Activated naive CD8-positive, alpha-beta T cell treated with anti-CD3 and anti-CD28 coated beads for 36 hours (primary cell): ENCODE measurements at regions not wholly inside any gene's neighbourhood (a gene's known extent, or its start where the extent isn't known, plus 50 kb on each side); places are given as distances from the start of the nearest gene placed in this dataset.
A peak's percentile ranks its signal among the peaks of the same experiment; 100 is the strongest.

Experiments
- DNase-seq: peaks from one replicate; pipeline ENCODE4 v3.0.0; 2021
- H3K27ac Mint-ChIP-seq: one replicate; pipeline ENCODE4 v1.8.0; 2022; ENCODE audit warnings: mild to moderate bottlenecking, moderate library complexity, mixed read lengths
- H3K27me3 Mint-ChIP-seq: one replicate; pipeline ENCODE4 v1.8.0; 2022; ENCODE audit warnings: mild to moderate bottlenecking, mixed read lengths
- H3K36me3 Mint-ChIP-seq: one replicate; pipeline ENCODE4 v1.8.0; 2021; ENCODE audit warnings: mild to moderate bottlenecking, mixed read lengths
- H3K4me1 Mint-ChIP-seq: one replicate; pipeline ENCODE4 v1.8.0; 2021; ENCODE audit warnings: mixed read lengths
- H3K4me3 Mint-ChIP-seq: one replicate; pipeline ENCODE4 v1.8.0; 2022; ENCODE audit warnings: mild to moderate bottlenecking, moderate library complexity, mixed read lengths
- H3K9me3 Mint-ChIP-seq: one replicate; pipeline ENCODE4 v1.8.0; 2022; ENCODE audit warnings: mixed read lengths

- Mint-ChIP-seq H3K9me3 (peaks cover 9% of the 10 kb centered on the region), H3K4me1 (peaks cover 50% of the 10 kb centered on the region), H3K36me3 (peaks cover 17% of the 10 kb centered on the region), H3K4me3 (peak overlapping the region; percentile 70), H3K27me3 (no peaks in the 10 kb centered on the region), H3K27ac (peak overlapping the region; percentile 95)
- DNase-seq = no peak
Observed at GRCh38 chr12:89862511-89863445, 154.1 kb upstream of the ATP2B1 start.

- no peak for DNase-seq
- Mint-ChIP-seq H3K4me3 (no peak overlapping the region), H3K27me3 (no peaks in the 10 kb centered on the region), H3K9me3 (peaks cover 9% of the 10 kb centered on the region), H3K4me1 (peaks cover 64% of the 10 kb centered on the region), H3K27ac (peak overlapping the region; percentile 0), H3K36me3 (peaks cover 17% of the 10 kb centered on the region)
Observed at GRCh38 chr12:89861086-89861485, 152.4 kb upstream of the ATP2B1 start.

GRCh38 chr12:89859508-89860220, 151.0 kb upstream of the ATP2B1 start:
- Mint-ChIP-seq H3K36me3 (peaks cover 11% of the 10 kb centered on the region), H3K4me1 (peaks cover 73% of the 10 kb centered on the region), H3K27me3 (no peaks in the 10 kb centered on the region), H3K27ac (no peak overlapping the region), H3K9me3 (peaks cover 4% of the 10 kb centered on the region), H3K4me3 (no peak overlapping the region)
- DNase-seq = no peak

GRCh38 chr12:89858718-89859117, 150.1 kb upstream of the ATP2B1 start:
- Mint-ChIP-seq H3K9me3 (peaks cover 4% of the 10 kb centered on the region), H3K36me3 (peaks cover 11% of the 10 kb centered on the region), H3K4me3 (no peak overlapping the region), H3K27ac (no peak overlapping the region), H3K27me3 (no peaks in the 10 kb centered on the region), H3K4me1 (peaks cover 68% of the 10 kb centered on the region)
- no peak for DNase-seq

- H3K9me3 Mint-ChIP-seq = peaks cover 4% of the 10 kb centered on the region
- no peak overlapping the region for H3K4me3 Mint-ChIP-seq
- H3K36me3 Mint-ChIP-seq = peaks cover 2% of the 10 kb centered on the region
- peaks cover 58% of the 10 kb centered on the region for H3K4me1 Mint-ChIP-seq
- DNase-seq = no peak
- no peak overlapping the region for H3K27ac Mint-ChIP-seq
- no peaks in the 10 kb centered on the region for H3K27me3 Mint-ChIP-seq
Observed at GRCh38 chr12:89857652-89858274, 149.1 kb upstream of the ATP2B1 start.

GRCh38 chr12:89856431-89856830, 147.8 kb upstream of the ATP2B1 start:
- peaks cover under 1% of the 10 kb centered on the region for H3K36me3 Mint-ChIP-seq
- no peak for DNase-seq
- H3K4me1 Mint-ChIP-seq = peaks cover 49% of the 10 kb centered on the region
- no peak overlapping the region for H3K4me3 Mint-ChIP-seq
- no peaks in the 10 kb centered on the region for H3K27me3 Mint-ChIP-seq
- peaks cover under 1% of the 10 kb centered on the region for H3K9me3 Mint-ChIP-seq
- peak overlapping the region; percentile 43 for H3K27ac Mint-ChIP-seq

GRCh38 chr12:89848732-89849131, 140.1 kb upstream of the ATP2B1 start:
- peaks cover 9% of the 10 kb centered on the region for H3K4me1 Mint-ChIP-seq
- H3K27ac Mint-ChIP-seq = no peak overlapping the region
- no peaks in the 10 kb centered on the region for H3K36me3 Mint-ChIP-seq
- H3K4me3 Mint-ChIP-seq = no peak overlapping the region
- H3K9me3 Mint-ChIP-seq = no peaks in the 10 kb centered on the region
- no peaks in the 10 kb centered on the region for H3K27me3 Mint-ChIP-seq
- no peak for DNase-seq

- Mint-ChIP-seq H3K4me3 (no peak overlapping the region), H3K4me1 (peaks cover 9% of the 10 kb centered on the region), H3K36me3 (no peaks in the 10 kb centered on the region), H3K27ac (no peak overlapping the region), H3K27me3 (no peaks in the 10 kb centered on the region), H3K9me3 (no peaks in the 10 kb centered on the region)
- no peak for DNase-seq
Observed at GRCh38 chr12:89846473-89847055, 137.9 kb upstream of the ATP2B1 start.

GRCh38 chr12:89845767-89846166, 137.1 kb upstream of the ATP2B1 start:
- no peak overlapping the region for H3K4me3 Mint-ChIP-seq
- peaks cover 9% of the 10 kb centered on the region for H3K4me1 Mint-ChIP-seq
- no peak for DNase-seq
- H3K27ac Mint-ChIP-seq = no peak overlapping the region
- no peaks in the 10 kb centered on the region for H3K36me3 Mint-ChIP-seq
- H3K27me3 Mint-ChIP-seq = no peaks in the 10 kb centered on the region
- H3K9me3 Mint-ChIP-seq = no peaks in the 10 kb centered on the region

GRCh38 chr12:89845366-89845765, 136.7 kb upstream of the ATP2B1 start:
- no peak for DNase-seq
- Mint-ChIP-seq H3K27me3 (no peaks in the 10 kb centered on the region), H3K36me3 (no peaks in the 10 kb centered on the region), H3K9me3 (no peaks in the 10 kb centered on the region), H3K4me1 (peaks cover 9% of the 10 kb centered on the region), H3K27ac (no peak overlapping the region), H3K4me3 (no peak overlapping the region)

- no peaks in the 10 kb centered on the region for H3K36me3 Mint-ChIP-seq
- DNase-seq = no peak
- no peaks in the 10 kb centered on the region for H3K27me3 Mint-ChIP-seq
- H3K4me1 Mint-ChIP-seq = peaks cover 12% of the 10 kb centered on the region
- H3K27ac Mint-ChIP-seq = no peak overlapping the region
- H3K4me3 Mint-ChIP-seq = no peak overlapping the region
- H3K9me3 Mint-ChIP-seq = no peaks in the 10 kb centered on the region
Observed at GRCh38 chr12:89844539-89844938, 135.9 kb upstream of the ATP2B1 start.

- no peaks in the 10 kb centered on the region for H3K27me3 Mint-ChIP-seq
- no peaks in the 10 kb centered on the region for H3K9me3 Mint-ChIP-seq
- no peak overlapping the region for H3K27ac Mint-ChIP-seq
- no peak overlapping the region for H3K4me3 Mint-ChIP-seq
- no peak for DNase-seq
- H3K36me3 Mint-ChIP-seq = no peaks in the 10 kb centered on the region
- peaks cover 7% of the 10 kb centered on the region for H3K4me1 Mint-ChIP-seq
Observed at GRCh38 chr12:89840162-89840922, 131.7 kb upstream of the ATP2B1 start.

GRCh38 chr12:89839444-89839843, 130.8 kb upstream of the ATP2B1 start:
- H3K27me3 Mint-ChIP-seq = no peaks in the 10 kb centered on the region
- no peaks in the 10 kb centered on the region for H3K9me3 Mint-ChIP-seq
- no peaks in the 10 kb centered on the region for H3K36me3 Mint-ChIP-seq
- H3K27ac Mint-ChIP-seq = no peak overlapping the region
- H3K4me3 Mint-ChIP-seq = no peak overlapping the region
- H3K4me1 Mint-ChIP-seq = peaks cover 4% of the 10 kb centered on the region
- no peak for DNase-seq

- H3K4me1 Mint-ChIP-seq = peaks cover 4% of the 10 kb centered on the region
- no peak for DNase-seq
- no peaks in the 10 kb centered on the region for H3K27me3 Mint-ChIP-seq
- no peak overlapping the region for H3K4me3 Mint-ChIP-seq
- H3K9me3 Mint-ChIP-seq = no peaks in the 10 kb centered on the region
- H3K27ac Mint-ChIP-seq = no peak overlapping the region
- H3K36me3 Mint-ChIP-seq = no peaks in the 10 kb centered on the region
Observed at GRCh38 chr12:89838833-89839232, 130.2 kb upstream of the ATP2B1 start.
